Activated effector memory CD4-positive, alpha-beta T cell treated with Interleukin-2 at 50 U/mL for 16 hours (primary cell): ENCODE measurements at regions not wholly inside any gene's neighbourhood (a gene's known extent, or its start where the extent isn't known, plus 50 kb on each side); places are given as distances from the start of the nearest gene placed in this dataset.

Experiments
- DNase-seq: peaks from one replicate; pipeline ENCODE4 v3.0.0-alpha.2; 2020

- DNase-seq = no peak
Observed at GRCh38 chr11:116130122-116130521, 625.9 kb upstream of the CADM1 start.

- DNase-seq = no peak
Observed at GRCh38 chr11:116129456-116129855, 625.2 kb upstream of the CADM1 start.

- no peak for DNase-seq
Observed at GRCh38 chr11:116126562-116126961, 622.3 kb upstream of the CADM1 start.

- no peak for DNase-seq
Observed at GRCh38 chr11:116124922-116125714, 620.9 kb upstream of the CADM1 start.

GRCh38 chr11:116123739-116124138, 619.5 kb upstream of the CADM1 start:
- DNase-seq = no peak

GRCh38 chr11:116122697-116123472, 618.7 kb upstream of the CADM1 start:
- no peak for DNase-seq

- no peak for DNase-seq
Observed at GRCh38 chr11:116119158-116119557, 614.9 kb upstream of the CADM1 start.

GRCh38 chr11:116118138-116118470, 613.9 kb upstream of the CADM1 start:
- DNase-seq = no peak

- DNase-seq = no peak
Observed at GRCh38 chr11:116117331-116118137, 613.3 kb upstream of the CADM1 start.

GRCh38 chr11:116115801-116116200, 611.6 kb upstream of the CADM1 start:
- DNase-seq = no peak

- DNase-seq = no peak
Observed at GRCh38 chr11:116114198-116114651, 610.0 kb upstream of the CADM1 start.

- DNase-seq = no peak
Observed at GRCh38 chr11:116112087-116112935, 608.1 kb upstream of the CADM1 start.

- no peak for DNase-seq
Observed at GRCh38 chr11:116111546-116111945, 607.3 kb upstream of the CADM1 start.

- no peak for DNase-seq
Observed at GRCh38 chr11:116110802-116111201, 606.6 kb upstream of the CADM1 start.

- no peak for DNase-seq
Observed at GRCh38 chr11:116110356-116110755, 606.1 kb upstream of the CADM1 start.

GRCh38 chr11:116109228-116109627, 605.0 kb upstream of the CADM1 start:
- DNase-seq = no peak

- DNase-seq = no peak
Observed at GRCh38 chr11:116108161-116108560, 603.9 kb upstream of the CADM1 start.

GRCh38 chr11:116107229-116107628, 603.0 kb upstream of the CADM1 start:
- no peak for DNase-seq

- DNase-seq = no peak
Observed at GRCh38 chr11:116104498-116105174, 600.4 kb upstream of the CADM1 start.

GRCh38 chr11:116101902-116102301, 597.7 kb upstream of the CADM1 start:
- DNase-seq = no peak

- no peak for DNase-seq
Observed at GRCh38 chr11:116100016-116100415, 595.8 kb upstream of the CADM1 start.

- DNase-seq = no peak
Observed at GRCh38 chr11:116099541-116099940, 595.3 kb upstream of the CADM1 start.
